GM23338 (cell line): ENCODE measurements at regions not wholly inside any gene's neighbourhood (a gene's known extent, or its start where the extent isn't known, plus 50 kb on each side); places are given as distances from the start of the nearest gene placed in this dataset.
"Not testable (repeated sequence)": the region's sequence is repeated elsewhere in the genome, so short reads cannot be mapped to it uniquely, and the experiment has no call there.

ENCODE experiments used
- ATAC-seq: fragments of 200-7000 bp; cut with Tn5 transposase; 3 replicates; pipeline ENCODE4 v1.9.1; 2020
- DNase-seq: peaks from one replicate; pipeline ENCODE4 v3.0.0-alpha.2; 2015; ENCODE audit warnings: low spot score
- H2AFZ ChIP-seq: fragments of 200-600 bp; sonication (generic); 2 replicates; pipeline ENCODE4 v1.8.0; 2016; ENCODE audit warnings: antibody characterized with exemption, mild to moderate bottlenecking, moderate library complexity
- H3F3A ChIP-seq: fragments of 200-600 bp; sonication (generic); replicated peaks from 2 replicates; pipeline ENCODE4 v1.8.0; 2017; ENCODE audit warnings: antibody characterized with exemption, mixed run types, low read depth
- H3K27ac ChIP-seq: fragments of 200-600 bp; sonication (generic); 2 replicates; pipeline ENCODE4 v1.6.1; 2016; ENCODE audit warnings: low read depth
- H3K27me3 ChIP-seq: fragments of 200-600 bp; sonication (generic); 2 replicates; pipeline ENCODE4 v1.8.0; 2016; ENCODE audit warnings: mild to moderate bottlenecking, mixed run types, moderate library complexity; ENCODE audit not compliant: insufficient read depth
- H3K36me3 ChIP-seq: fragments of 200-600 bp; sonication (generic); 2 replicates; pipeline ENCODE4 v1.8.0; 2016; ENCODE audit warnings: mild to moderate bottlenecking; ENCODE audit not compliant: insufficient read depth
- H3K4me1 ChIP-seq: fragments of 200-600 bp; sonication (generic); 2 replicates; pipeline ENCODE4 v1.8.0; 2016; ENCODE audit warnings: mild to moderate bottlenecking, moderate library complexity; ENCODE audit not compliant: insufficient read depth
- H3K4me2 ChIP-seq: fragments of 200-600 bp; sonication (generic); 2 replicates; pipeline ENCODE4 v1.7.1; 2017; ENCODE audit warnings: mixed run types
- H3K4me3 ChIP-seq: fragments of 200-600 bp; sonication (generic); 2 replicates; pipeline ENCODE4 v1.6.1; 2016; ENCODE audit warnings: mixed run types
- H3K79me2 ChIP-seq: fragments of 200-600 bp; sonication (generic); replicated peaks from 2 replicates; pipeline ENCODE4 v1.8.0; 2017; ENCODE audit warnings: mild to moderate bottlenecking; ENCODE audit not compliant: insufficient read depth
- H3K9me2 ChIP-seq: fragments of 200-600 bp; sonication (generic); 2 replicates; pipeline ENCODE4 v1.8.0; 2017; ENCODE audit not compliant: insufficient read depth
- H4K20me1 ChIP-seq: fragments of 200-600 bp; sonication (generic); replicated peaks from 2 replicates; pipeline ENCODE4 v1.8.0; 2017; ENCODE audit warnings: mild to moderate bottlenecking; ENCODE audit not compliant: insufficient read depth
- H3K27ac Mint-ChIP-seq: 2 replicates; pipeline ENCODE4 v1.8.0; 2020; ENCODE audit warnings: inconsistent platforms, mild to moderate bottlenecking, moderate library complexity, mixed read lengths
- H3K27me3 Mint-ChIP-seq: 3 replicates; pipeline ENCODE4 v1.8.0; 2022; ENCODE audit warnings: low read depth, mild to moderate bottlenecking, moderate library complexity, mixed read lengths, inconsistent platforms; ENCODE audit not compliant: insufficient read depth, poor library complexity
- H3K36me3 Mint-ChIP-seq: 3 replicates; pipeline ENCODE4 v1.8.0; 2021; ENCODE audit warnings: low read depth, mild to moderate bottlenecking, inconsistent platforms, moderate library complexity, mixed read lengths
- H3K4me1 Mint-ChIP-seq: 3 replicates; pipeline ENCODE4 v1.8.0; 2020; ENCODE audit warnings: mild to moderate bottlenecking, inconsistent platforms, mixed read lengths
- H3K4me3 Mint-ChIP-seq: 3 replicates; pipeline ENCODE4 v1.8.0; 2021; ENCODE audit warnings: moderate library complexity, mild to moderate bottlenecking, inconsistent platforms, mixed read lengths
- H3K9me3 Mint-ChIP-seq: 3 replicates; pipeline ENCODE4 v1.8.0; 2020; ENCODE audit warnings: moderate library complexity, mild to moderate bottlenecking, inconsistent platforms, mixed read lengths
- EZH2 ChIP-seq: fragments of 200-600 bp; sonication (generic); IDR thresholded peaks from one replicate; pipeline ENCODE4 v1.8.0; 2017; ENCODE audit warnings: antibody characterized with exemption, mild to moderate bottlenecking, low read depth; ENCODE audit not compliant: unreplicated experiment
- EZH2phosphoT487 ChIP-seq: fragments of 200-600 bp; sonication (generic); IDR thresholded peaks from one replicate; pipeline ENCODE4 v1.8.1; 2018; ENCODE audit warnings: antibody characterized with exemption; ENCODE audit not compliant: unreplicated experiment
- JUNB ChIP-seq: IDR thresholded peaks from one replicate; pipeline ENCODE4 v1.6.1; 2016; ENCODE audit warnings: antibody characterized with exemption; ENCODE audit not compliant: unreplicated experiment
- STAT1 ChIP-seq: IDR thresholded peaks from one replicate; pipeline ENCODE4 v1.6.1; 2016; ENCODE audit warnings: antibody characterized with exemption; ENCODE audit not compliant: unreplicated experiment
- ZNF114 ChIP-seq: fragments of 250-450 bp; sonication (Bioruptor Pico); IDR thresholded peaks from 2 replicates; pipeline ENCODE4 v1.5.0; 2020; ENCODE audit warnings: mild to moderate bottlenecking, moderate library complexity
- ZNF331 ChIP-seq: fragments of 250-450 bp; sonication (Bioruptor Pico); IDR thresholded peaks from 2 replicates; pipeline ENCODE4 v1.5.0; 2020; ENCODE audit warnings: low read depth, mild to moderate bottlenecking, moderate library complexity
- TF ChIP-seq, protein P1 (sequence below), 2 experiments: fragments of 200-600 bp in 1 of 2; sonication (generic) in 1 of 2; conservative IDR thresholded peaks; 2 replicates each; pipeline versions ENCODE4 v1.5.1 to v1.6.1; 2016 to 2017; ENCODE audit warnings: antibody characterized with exemption in 2 of 2, low read depth in 2 of 2, mild to moderate bottlenecking in 2 of 2, moderate library complexity in 1 of 2
- TF ChIP-seq, protein P2 (sequence below): IDR thresholded peaks from 2 replicates; pipeline ENCODE4 v1.6.1; 2016; ENCODE audit warnings: antibody characterized with exemption
- TF ChIP-seq, protein P3 (sequence below): fragments of 250-450 bp; sonication (Bioruptor Pico); IDR thresholded peaks from 2 replicates; pipeline ENCODE4 v1.5.0; 2020; ENCODE audit warnings: mild to moderate bottlenecking, moderate library complexity

DNA sequence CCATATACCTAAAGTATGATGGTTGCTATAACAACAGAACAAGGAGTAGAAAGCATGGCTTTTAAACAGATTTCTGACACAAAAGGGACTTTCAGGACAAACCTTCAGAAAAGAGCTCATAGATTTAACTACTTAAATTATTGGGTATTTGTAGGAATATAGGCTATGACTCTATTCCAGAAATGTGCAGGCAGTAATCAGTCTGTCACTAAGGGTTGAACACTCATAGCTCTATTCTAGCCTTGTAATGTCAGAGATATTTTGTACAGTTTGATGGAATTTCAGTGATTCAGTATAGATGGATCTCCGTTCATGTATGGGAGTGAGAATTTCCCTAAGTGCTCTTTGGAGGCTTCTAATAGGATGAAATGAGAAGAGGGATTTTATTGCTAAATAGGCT lies 82.8 kb downstream of the EXTL2 start:
- Mint-ChIP-seq H3K27ac (no peak overlapping the region), H3K27me3 (no peaks in the 10 kb centered on the region), H3K9me3 (no peaks in the 10 kb centered on the region), H3K4me3 (no peak overlapping the region), H3K36me3 (no peaks in the 10 kb centered on the region), H3K4me1 (no peaks in the 10 kb centered on the region)
- no peaks in the 10 kb centered on the region for H3K4me1 ChIP-seq
- no peaks in the 10 kb centered on the region for H3K79me2 ChIP-seq
- no peak overlapping the region for H3K27ac ChIP-seq
- no peaks in the 10 kb centered on the region for H3K27me3 ChIP-seq
- H2AFZ ChIP-seq: no peak overlapping the region
- no peaks in the 10 kb centered on the region for H3K9me2 ChIP-seq
- H3K4me2 ChIP-seq: no peak overlapping the region
- H3K4me3 ChIP-seq: no peak overlapping the region
- ATAC-seq: no peak
- no peaks in the 10 kb centered on the region for H4K20me1 ChIP-seq
- no peak for DNase-seq
- H3F3A ChIP-seq: no peaks in the 10 kb centered on the region
- no peak for TF ChIP-seq EZH2
- no peak for TF ChIP-seq ZNF331 (CRISPR knock-in tag)
- TF ChIP-seq STAT1: no peak
- no peak for TF ChIP-seq ZNF114
- TF ChIP-seq, protein P1, sequence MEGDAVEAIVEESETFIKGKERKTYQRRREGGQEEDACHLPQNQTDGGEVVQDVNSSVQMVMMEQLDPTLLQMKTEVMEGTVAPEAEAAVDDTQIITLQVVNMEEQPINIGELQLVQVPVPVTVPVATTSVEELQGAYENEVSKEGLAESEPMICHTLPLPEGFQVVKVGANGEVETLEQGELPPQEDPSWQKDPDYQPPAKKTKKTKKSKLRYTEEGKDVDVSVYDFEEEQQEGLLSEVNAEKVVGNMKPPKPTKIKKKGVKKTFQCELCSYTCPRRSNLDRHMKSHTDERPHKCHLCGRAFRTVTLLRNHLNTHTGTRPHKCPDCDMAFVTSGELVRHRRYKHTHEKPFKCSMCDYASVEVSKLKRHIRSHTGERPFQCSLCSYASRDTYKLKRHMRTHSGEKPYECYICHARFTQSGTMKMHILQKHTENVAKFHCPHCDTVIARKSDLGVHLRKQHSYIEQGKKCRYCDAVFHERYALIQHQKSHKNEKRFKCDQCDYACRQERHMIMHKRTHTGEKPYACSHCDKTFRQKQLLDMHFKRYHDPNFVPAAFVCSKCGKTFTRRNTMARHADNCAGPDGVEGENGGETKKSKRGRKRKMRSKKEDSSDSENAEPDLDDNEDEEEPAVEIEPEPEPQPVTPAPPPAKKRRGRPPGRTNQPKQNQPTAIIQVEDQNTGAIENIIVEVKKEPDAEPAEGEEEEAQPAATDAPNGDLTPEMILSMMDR (conservative IDR thresholded peaks at IDR 0.05; ENCODE audit: low read depth in 2 of 2): no peak
- TF ChIP-seq, protein P2, sequence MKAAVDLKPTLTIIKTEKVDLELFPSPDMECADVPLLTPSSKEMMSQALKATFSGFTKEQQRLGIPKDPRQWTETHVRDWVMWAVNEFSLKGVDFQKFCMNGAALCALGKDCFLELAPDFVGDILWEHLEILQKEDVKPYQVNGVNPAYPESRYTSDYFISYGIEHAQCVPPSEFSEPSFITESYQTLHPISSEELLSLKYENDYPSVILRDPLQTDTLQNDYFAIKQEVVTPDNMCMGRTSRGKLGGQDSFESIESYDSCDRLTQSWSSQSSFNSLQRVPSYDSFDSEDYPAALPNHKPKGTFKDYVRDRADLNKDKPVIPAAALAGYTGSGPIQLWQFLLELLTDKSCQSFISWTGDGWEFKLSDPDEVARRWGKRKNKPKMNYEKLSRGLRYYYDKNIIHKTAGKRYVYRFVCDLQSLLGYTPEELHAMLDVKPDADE: no peak
- no peak for TF ChIP-seq JUNB
- no peaks in the 10 kb centered on the region for H3K36me3 ChIP-seq

DNA sequence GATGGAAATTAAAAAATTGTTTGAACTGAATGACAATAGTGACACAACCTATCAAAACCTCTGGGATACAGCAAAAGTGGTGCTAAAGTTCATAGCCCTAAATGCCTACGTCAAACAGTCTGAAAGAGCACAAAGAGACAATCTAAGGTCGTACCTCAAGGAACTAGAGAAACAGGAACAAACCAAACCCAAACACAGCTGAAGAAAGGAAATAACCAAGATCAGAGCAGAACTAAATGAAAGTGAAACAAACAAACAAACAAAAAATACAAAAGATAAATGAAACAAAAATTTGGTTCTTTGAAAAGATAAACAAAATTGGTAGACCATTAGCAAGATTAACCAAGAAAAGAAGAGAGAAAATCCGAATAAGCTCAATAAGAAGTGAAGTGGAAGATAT lies 79.7 kb downstream of the EXTL2 start:
- H3K4me1 ChIP-seq, H3K27ac Mint-ChIP-seq, ATAC-seq, H3K4me2 ChIP-seq, H2AFZ ChIP-seq, H3K9me2 ChIP-seq, H3K27me3 ChIP-seq, H3K36me3 Mint-ChIP-seq, H3K79me2 ChIP-seq, H3K9me3 Mint-ChIP-seq, H3K4me1 Mint-ChIP-seq, H3K4me3 ChIP-seq, H3K36me3 ChIP-seq, DNase-seq, H3F3A ChIP-seq, H3K27ac ChIP-seq, H4K20me1 ChIP-seq, H3K4me3 Mint-ChIP-seq, H3K27me3 Mint-ChIP-seq: not testable (repeated sequence)

DNA sequence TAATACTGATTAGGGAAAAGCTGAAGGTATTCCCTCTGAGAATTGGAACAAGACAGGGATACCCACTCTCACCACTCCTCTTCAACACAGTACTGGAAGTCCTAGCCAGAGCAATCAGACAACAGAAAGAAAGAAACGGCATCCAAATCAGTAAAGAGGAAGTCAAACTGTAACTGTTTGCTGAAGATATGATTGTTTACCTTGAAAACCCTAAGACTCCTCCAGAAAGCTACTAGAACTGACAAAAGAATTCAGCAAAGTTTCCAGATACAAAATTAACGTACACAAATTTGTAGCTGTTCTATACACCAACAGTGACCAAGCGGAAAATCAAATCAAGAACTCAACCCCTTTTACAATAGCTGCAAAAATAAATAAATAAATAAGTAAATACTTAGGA lies 78.6 kb downstream of the EXTL2 start:
- Histone ChIP-seq H3K4me1 (no peaks in the 10 kb centered on the region), H3K4me3 (no peak overlapping the region), H3K27me3 (no peaks in the 10 kb centered on the region), H3K79me2 (no peaks in the 10 kb centered on the region), H3K9me2 (no peaks in the 10 kb centered on the region), H3K27ac (no peak overlapping the region), H3K4me2 (no peak overlapping the region), H3F3A (no peaks in the 10 kb centered on the region), H4K20me1 (no peaks in the 10 kb centered on the region), H2AFZ (no peak overlapping the region), H3K36me3 (no peaks in the 10 kb centered on the region)
- Mint-ChIP-seq H3K27me3 (peaks cover 2% of the 10 kb centered on the region), H3K27ac (peak overlapping the region; percentile 39; the same call in 1 of the 2 replicates), H3K4me1 (peaks cover 4% of the 10 kb centered on the region; the same call in 1 of the 3 replicates), H3K4me3 (no peak overlapping the region), H3K9me3 (peaks cover 5% of the 10 kb centered on the region; the same call in 2 of the 3 replicates), H3K36me3 (no peaks in the 10 kb centered on the region)
- no peak for ATAC-seq
- no peak for DNase-seq
- TF ChIP-seq EZH2phosphoT487: no peak
- no peak for TF ChIP-seq ZNF114
- TF ChIP-seq, protein P3, sequence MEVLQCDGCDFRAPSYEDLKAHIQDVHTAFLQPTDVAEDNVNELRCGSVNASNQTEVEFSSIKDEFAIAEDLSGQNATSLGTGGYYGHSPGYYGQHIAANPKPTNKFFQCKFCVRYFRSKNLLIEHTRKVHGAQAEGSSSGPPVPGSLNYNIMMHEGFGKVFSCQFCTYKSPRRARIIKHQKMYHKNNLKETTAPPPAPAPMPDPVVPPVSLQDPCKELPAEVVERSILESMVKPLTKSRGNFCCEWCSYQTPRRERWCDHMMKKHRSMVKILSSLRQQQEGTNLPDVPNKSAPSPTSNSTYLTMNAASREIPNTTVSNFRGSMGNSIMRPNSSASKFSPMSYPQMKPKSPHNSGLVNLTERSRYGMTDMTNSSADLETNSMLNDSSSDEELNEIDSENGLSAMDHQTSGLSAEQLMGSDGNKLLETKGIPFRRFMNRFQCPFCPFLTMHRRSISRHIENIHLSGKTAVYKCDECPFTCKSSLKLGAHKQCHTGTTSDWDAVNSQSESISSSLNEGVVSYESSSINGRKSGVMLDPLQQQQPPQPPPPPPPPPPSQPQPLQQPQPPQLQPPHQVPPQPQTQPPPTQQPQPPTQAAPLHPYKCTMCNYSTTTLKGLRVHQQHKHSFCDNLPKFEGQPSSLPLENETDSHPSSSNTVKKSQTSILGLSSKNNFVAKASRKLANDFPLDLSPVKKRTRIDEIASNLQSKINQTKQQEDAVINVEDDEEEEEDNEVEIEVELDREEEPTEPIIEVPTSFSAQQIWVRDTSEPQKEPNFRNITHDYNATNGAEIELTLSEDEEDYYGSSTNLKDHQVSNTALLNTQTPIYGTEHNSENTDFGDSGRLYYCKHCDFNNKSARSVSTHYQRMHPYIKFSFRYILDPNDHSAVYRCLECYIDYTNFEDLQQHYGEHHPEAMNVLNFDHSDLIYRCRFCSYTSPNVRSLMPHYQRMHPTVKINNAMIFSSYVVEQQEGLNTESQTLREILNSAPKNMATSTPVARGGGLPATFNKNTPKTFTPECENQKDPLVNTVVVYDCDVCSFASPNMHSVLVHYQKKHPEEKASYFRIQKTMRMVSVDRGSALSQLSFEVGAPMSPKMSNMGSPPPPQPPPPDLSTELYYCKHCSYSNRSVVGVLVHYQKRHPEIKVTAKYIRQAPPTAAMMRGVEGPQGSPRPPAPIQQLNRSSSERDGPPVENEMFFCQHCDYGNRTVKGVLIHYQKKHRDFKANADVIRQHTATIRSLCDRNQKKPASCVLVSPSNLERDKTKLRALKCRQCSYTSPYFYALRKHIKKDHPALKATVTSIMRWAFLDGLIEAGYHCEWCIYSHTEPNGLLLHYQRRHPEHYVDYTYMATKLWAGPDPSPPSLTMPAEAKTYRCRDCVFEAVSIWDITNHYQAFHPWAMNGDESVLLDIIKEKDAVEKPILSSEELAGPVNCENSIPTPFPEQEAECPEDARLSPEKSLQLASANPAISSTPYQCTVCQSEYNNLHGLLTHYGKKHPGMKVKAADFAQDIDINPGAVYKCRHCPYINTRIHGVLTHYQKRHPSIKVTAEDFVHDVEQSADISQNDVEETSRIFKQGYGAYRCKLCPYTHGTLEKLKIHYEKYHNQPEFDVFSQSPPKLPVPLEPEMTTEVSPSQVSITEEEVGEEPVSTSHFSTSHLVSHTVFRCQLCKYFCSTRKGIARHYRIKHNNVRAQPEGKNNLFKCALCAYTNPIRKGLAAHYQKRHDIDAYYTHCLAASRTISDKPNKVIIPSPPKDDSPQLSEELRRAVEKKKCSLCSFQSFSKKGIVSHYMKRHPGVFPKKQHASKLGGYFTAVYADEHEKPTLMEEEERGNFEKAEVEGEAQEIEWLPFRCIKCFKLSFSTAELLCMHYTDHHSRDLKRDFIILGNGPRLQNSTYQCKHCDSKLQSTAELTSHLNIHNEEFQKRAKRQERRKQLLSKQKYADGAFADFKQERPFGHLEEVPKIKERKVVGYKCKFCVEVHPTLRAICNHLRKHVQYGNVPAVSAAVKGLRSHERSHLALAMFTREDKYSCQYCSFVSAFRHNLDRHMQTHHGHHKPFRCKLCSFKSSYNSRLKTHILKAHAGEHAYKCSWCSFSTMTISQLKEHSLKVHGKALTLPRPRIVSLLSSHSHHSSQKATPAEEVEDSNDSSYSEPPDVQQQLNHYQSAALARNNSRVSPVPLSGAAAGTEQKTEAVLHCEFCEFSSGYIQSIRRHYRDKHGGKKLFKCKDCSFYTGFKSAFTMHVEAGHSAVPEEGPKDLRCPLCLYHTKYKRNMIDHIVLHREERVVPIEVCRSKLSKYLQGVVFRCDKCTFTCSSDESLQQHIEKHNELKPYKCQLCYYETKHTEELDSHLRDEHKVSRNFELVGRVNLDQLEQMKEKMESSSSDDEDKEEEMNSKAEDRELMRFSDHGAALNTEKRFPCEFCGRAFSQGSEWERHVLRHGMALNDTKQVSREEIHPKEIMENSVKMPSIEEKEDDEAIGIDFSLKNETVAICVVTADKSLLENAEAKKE: no peak
- no peak for TF ChIP-seq STAT1
- TF ChIP-seq EZH2: no peak
